C4-2B (cell line): ENCODE measurements at regions not wholly inside any gene's neighbourhood (a gene's known extent, or its start where the extent isn't known, plus 50 kb on each side); places are given as distances from the start of the nearest gene placed in this dataset.

Source experiments
- ZFX ChIP-seq: fragments of 450-650 bp; IDR thresholded peaks from 2 replicates; pipeline ENCODE4 v1.6.1; 2017
- TF ChIP-seq, protein P1 (sequence below): fragments of 450-650 bp; conservative IDR thresholded peaks from 2 replicates; pipeline ENCODE4 v1.5.1; 2017; ENCODE audit warnings: mild to moderate bottlenecking

DNA sequence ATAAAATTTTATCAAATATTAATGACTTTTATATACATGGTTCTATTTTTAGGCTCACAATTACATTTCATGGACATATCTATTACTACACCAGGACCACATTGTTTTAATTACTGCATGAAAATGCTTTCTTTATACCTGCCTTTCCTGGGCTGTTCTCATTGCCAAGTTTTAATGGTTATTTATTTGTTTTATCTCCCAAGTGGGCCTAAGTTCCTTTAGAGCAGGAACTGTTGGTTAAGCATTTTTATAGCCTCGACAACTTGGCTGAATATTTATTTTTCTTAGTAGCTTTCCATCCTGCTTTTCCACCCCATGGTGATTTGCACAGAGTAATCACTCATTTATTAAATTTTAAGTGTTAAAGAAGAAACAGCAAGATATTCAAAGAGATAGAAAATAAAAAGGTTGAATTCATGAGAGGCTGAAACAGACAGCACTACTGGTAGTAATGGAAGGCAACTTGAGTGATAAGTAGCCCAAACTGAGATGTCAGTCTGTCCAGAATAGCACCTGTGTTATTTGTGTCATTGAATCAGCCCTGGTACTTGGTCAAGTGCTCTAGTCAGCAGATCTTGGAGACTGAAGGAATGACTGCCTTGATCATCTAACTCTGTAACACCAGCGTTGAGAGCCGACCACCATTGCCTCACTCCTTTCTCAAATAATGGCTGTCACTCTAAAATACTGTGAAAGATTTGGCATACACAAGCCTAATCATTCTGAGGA lies 119.1 kb upstream of the EGLN3 start:
- TF ChIP-seq, protein P1, sequence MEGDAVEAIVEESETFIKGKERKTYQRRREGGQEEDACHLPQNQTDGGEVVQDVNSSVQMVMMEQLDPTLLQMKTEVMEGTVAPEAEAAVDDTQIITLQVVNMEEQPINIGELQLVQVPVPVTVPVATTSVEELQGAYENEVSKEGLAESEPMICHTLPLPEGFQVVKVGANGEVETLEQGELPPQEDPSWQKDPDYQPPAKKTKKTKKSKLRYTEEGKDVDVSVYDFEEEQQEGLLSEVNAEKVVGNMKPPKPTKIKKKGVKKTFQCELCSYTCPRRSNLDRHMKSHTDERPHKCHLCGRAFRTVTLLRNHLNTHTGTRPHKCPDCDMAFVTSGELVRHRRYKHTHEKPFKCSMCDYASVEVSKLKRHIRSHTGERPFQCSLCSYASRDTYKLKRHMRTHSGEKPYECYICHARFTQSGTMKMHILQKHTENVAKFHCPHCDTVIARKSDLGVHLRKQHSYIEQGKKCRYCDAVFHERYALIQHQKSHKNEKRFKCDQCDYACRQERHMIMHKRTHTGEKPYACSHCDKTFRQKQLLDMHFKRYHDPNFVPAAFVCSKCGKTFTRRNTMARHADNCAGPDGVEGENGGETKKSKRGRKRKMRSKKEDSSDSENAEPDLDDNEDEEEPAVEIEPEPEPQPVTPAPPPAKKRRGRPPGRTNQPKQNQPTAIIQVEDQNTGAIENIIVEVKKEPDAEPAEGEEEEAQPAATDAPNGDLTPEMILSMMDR, result no peak
- no peak for TF ChIP-seq ZFX
